Spleen (tissue), 7 donors: ENCODE measurements at regions not wholly inside any gene's neighbourhood (a gene's known extent, or its start where the extent isn't known, plus 50 kb on each side); places are given as distances from the start of the nearest gene placed in this dataset.

Experiments used
- CTCF ChIP-seq, 11 experiments: fragments of 200-600 bp in 7 of 11; fragments of 450-650 bp in 4 of 11; sonication (generic) in 4 of 11; IDR thresholded peaks in 8 of 11; conservative IDR thresholded peaks in 3 of 11; 1 replicate in 7 of 11; 2 replicates in 4 of 11; pipeline versions ENCODE4 v1.4.0 to v1.8.0; 2016 to 2021; ENCODE audit warnings: antibody characterized with exemption in 11 of 11, inconsistent platforms in 4 of 11, mild to moderate bottlenecking in 1 of 11
- POLR2A ChIP-seq, 3 donors: fragments of 450-650 bp; IDR thresholded peaks; one replicate each; pipeline ENCODE4 v1.5.1; 2017; ENCODE audit warnings: antibody characterized with exemption in 3 of 3, mild to moderate bottlenecking in 1 of 3
- POLR2AphosphoS5 ChIP-seq, 3 donors: sonication (generic); formaldehyde crosslinking; IDR thresholded peaks; one replicate each; pipeline ENCODE4 v1.5.1; 2017; ENCODE audit warnings: antibody characterized with exemption in 3 of 3
- donor health status: DM: no; HTN: no; CAD: no; lungs with moderate emphysema.
- donor health status: DM: no; HTN: no; CAD: no.
- donor health status: DM: no; HTN: no; CAD: no.

GRCh38 chr15:47404877-47405276, 312.4 kb upstream of the SEMA6D start:
- no peak for TF ChIP-seq POLR2AphosphoS5 (IDR thresholded peaks at IDR 0.05)
- TF ChIP-seq POLR2A (IDR thresholded peaks at IDR 0.05): no peak
- TF ChIP-seq CTCF (IDR thresholded peaks at IDR 0.05 in 8 of 11, conservative IDR thresholded peaks at IDR 0.05 in 3 of 11): no peak
